Skin of body (tissue), 1 donor: ENCODE measurements at regions not wholly inside any gene's neighbourhood (a gene's known extent, or its start where the extent isn't known, plus 50 kb on each side); places are given as distances from the start of the nearest gene placed in this dataset.
A peak's percentile ranks its signal among the peaks of the same experiment; 100 is the strongest.
"Not testable (repeated sequence)": the region's sequence is repeated elsewhere in the genome, so short reads cannot be mapped to it uniquely, and the experiment has no call there.

Experiments used
- DNase-seq: peaks from one replicate; lab custom pipeline; 2025; lab: John Stamatoyannopoulos, UW

DNA sequence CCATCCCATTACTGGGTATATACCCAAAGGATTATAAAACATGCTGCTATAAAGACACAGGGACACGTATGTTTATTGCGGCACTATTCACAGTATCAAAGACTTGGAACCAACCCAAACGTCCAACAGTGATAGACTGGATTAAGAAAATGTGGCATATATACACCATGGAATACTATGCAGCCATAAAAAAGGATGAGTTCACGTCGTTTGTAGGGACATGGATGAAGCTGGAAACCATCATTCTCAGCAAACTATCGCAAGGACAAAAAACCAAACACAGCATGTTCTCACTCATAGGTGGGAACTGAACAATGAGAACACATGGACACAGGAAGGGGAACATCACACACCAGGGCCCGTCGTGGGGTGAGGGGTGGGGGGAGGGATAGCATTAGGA, 106.1 kb downstream of the CHD1L start:
- not testable (repeated sequence) for DNase-seq

DNA sequence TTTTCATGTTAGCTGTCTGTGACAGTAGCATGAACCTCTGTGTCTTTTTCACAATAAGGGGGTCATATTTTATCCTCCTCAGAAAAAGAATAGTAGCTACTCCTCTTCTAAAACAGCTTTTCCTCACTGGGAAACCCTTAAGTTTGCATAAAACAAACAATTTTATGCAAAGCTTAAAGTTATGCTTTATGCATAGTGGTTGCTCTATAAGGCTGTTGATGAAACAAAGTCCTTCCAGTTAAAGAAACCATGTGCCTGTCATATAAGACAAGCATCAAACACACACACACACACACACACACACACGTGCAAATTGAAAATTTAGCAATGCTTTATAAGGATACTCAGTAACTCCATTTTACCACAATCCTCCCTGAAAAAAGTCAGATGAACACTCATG, 107.0 kb downstream of the CHD1L start:
- no peak for DNase-seq

- DNase-seq = no peak
Measured at GRCh38 chr1:147351140-147351835, 108.8 kb downstream of the CHD1L start.

GRCh38 chr1:147377263-147378246, 135.1 kb downstream of the CHD1L start:
- no peak for DNase-seq

- no peak for DNase-seq
Measured at GRCh38 chr1:147379889-147380288, 137.4 kb downstream of the CHD1L start.

DNA sequence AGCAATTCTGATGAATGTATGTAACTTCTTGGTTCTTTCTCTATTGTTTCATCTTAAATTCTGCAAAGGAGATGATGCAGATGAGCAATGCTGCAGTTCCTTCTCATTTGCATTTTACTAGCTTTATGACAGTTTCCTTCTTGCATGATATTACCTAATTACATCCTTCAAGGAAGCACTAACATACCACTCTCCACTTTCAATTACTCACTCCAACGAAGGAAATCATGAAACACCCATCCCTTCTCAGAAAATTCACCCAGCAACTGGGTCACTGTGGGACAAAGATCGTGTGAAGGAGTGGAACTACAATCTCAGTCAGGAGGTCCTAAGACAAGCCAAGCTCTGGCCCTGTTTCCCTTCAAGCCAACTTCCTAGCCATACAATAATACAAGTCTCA, 142.3 kb downstream of the CHD1L start:
- DNase-seq = no peak

DNA sequence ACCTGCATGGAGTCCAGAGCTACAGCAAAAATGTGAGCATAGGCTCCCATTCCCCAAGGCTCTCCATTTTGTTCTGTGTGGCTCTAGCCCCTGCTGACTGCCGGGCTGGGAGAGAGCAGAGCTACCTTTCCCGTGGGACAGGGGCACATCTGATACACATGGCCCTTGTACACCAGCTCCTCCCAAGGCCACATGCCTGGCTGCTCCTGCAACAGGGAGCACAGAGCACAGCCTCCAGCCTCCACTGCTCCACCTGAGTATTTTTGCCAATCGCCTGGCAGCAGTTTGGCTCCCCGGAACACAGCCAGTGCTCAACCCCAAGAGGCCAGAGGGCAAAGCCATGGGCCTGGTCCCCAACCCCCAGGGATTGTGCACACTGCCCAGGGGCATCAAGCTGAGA, 146.5 kb downstream of the CHD1L start:
- DNase-seq = no peak

GRCh38 chr1:147389532-147390184, 147.2 kb downstream of the CHD1L start:
- DNase-seq = peak; percentile 6

DNA sequence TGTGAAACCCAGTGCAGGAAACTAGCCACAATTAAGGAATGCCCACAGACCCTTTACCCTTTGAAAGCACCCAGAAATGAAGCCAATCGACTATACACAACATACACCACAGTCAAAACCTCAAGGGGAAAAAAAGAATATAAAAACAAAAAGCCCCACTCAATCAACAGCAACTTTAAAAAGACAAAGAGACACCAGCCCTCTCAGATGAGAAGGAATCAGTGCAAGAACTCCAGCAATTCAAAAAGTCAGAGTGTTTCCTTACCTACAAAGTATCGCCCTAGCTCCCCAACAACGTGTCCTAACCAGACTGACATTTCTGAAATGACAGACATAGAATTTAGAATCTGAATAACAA, 147.7 kb downstream of the CHD1L start:
- DNase-seq = no peak

GRCh38 chr1:147391114-147391513, 148.6 kb downstream of the CHD1L start:
- DNase-seq = no peak

DNA sequence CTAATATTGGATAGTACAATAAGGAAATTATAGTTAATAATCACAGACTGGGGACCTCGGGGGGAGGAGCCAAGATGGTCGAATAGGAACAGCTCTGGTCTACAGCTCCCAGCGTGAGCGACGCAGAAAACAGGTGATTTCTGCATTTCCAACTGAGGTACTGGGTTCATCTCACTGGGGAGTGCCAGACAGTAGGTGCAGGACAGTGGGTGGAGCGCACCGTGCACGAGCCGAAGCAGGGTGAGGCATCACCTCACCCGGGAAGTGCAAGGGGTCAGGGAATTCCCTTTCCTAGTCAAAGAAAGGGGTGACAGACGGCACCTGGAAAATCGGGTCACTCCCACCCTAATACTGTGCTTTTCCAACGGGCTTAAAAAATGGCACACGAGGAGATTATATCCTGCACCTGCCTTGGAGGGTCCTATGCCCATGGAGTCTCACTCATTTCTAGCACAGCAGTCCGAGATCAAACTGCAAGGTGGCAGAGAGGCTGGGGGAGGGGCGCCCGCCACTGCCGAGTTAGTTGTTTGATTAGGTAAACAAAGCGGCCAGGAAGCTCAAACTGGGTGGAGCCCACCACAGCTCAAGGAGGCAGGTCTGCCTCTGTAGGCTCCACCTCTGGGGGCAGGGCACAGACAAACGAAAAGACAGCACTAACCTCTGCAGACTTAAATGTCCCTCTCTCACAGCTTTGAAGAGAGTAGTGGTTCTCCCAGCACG, 138.8 kb upstream of the BCL9 start:
- not testable (repeated sequence) for DNase-seq

DNA sequence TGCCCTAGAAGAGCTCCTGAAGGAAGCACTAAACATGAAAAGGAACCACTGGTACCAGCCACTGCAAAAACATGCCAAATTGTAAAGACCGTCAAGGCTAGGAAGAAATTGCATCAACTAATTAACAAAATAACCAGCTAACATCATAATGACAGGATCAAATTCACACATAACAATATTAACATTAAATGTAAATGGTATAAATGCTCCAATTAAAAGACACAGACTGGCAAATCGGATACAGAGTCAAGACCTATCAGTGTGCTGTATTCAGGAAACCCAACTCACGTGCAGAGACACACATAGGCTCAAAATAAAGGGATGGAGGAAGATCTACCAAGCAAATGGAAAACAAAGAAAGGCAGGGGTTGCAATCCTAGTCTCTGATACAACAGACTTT, 137.0 kb upstream of the BCL9 start:
- DNase-seq = not testable (repeated sequence)

- no peak for DNase-seq
Measured at GRCh38 chr1:147409886-147410285, 131.4 kb upstream of the BCL9 start.

- no peak for DNase-seq
Measured at GRCh38 chr1:147413110-147413605, 128.1 kb upstream of the BCL9 start.

- DNase-seq = no peak
Measured at GRCh38 chr1:147414505-147415163, 126.7 kb upstream of the BCL9 start.

DNA sequence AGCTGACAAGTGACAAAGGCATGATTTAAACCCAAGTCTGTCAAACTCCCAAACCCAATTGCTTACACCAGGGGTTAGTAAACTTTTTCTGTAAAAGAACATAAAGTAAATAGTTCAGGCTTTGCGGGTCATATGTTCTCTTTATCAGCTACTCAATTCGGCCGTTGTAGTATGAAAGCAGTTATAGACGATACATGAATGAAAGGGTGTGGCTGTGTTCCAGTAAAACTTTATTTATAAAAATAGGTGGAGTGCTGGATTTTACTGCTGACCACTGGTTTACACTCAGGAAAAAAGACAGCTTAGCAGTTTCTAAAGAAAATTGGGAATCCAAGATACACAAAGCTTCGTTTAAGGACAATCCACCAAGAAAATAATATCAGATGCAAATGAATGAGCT, 124.3 kb upstream of the BCL9 start:
- no peak for DNase-seq

DNA sequence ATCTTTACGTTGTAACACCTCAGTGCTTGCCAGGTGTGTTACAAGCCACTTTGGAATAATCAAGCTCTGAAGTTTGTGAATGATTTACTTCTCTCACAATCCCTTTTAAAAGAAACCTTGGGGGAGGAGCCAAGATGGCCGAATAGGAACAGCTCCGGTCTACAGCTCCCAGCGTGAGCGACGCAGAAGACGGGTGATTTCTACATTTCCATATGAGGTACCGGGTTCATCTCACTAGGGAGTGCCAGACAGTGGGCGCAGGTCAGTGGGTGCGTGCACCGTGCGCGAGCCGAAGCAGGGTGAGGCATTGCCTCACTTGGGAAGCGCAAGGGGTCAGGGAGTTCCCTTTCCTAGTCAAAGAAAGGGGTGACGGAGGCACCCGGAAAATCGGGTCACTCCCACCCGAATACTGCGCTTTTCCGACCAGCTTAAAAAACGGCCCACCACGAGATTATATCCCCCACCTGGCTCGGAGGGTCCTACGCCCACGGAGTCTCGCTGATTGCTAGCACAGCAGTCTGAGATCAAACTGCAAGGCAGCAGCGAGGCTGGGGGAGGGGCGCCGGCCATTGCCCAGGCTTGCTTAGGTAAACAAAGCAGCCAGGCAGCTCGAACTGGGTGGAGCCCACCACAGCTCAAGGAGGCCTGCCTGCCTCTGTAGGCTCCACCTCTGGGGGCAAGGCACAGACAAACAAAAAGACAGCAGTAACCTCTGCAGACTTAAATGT, 118.0 kb upstream of the BCL9 start:
- DNase-seq = not testable (repeated sequence)

- no peak for DNase-seq
Measured at GRCh38 chr1:147434921-147435320, 106.4 kb upstream of the BCL9 start.

GRCh38 chr1:147444381-147444780, 96.9 kb upstream of the BCL9 start:
- no peak for DNase-seq

- no peak for DNase-seq
Measured at GRCh38 chr1:147451628-147452027, 89.7 kb upstream of the BCL9 start.
